ENCODE measurements at regions not wholly inside any gene's neighbourhood (a gene's known extent, or its start where the extent isn't known, plus 50 kb on each side); places are given as distances from the start of the nearest gene placed in this dataset.

DNA sequence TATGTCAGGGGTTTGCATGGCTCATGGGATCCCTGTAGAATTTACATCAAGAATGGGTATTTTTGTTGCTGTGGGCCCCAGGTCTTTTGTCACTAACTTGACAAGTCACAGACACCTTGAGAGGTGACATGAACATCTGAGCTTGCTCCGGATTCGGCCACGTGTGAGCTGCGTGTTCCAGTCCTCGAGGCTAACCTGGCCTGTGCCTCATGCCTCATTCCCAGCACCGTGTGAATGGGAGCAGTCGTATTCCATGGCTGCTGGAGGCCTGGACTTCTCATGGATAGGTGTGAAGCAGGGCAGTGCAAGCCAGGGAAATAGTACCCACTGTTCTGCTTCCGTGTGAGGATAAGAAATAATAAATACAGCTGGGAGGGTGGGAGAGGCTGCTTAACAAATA lies 423.5 kb downstream of the OCA2 start:
- TF ChIP-seq ZNF33B (CRISPR knock-in tag; IDR thresholded peaks at IDR 0.05), result no peak
- no peak for TF ChIP-seq SMC3 (IDR thresholded peaks at IDR 0.05; ENCODE audit: low read length)
- no peak for TF ChIP-seq MIER2 (CRISPR knock-in tag; IDR thresholded peaks at IDR 0.05)
- no peak for TF ChIP-seq CTCF (CRISPR knock-in tag; IDR thresholded peaks at IDR 0.05)

Measured in HepG2 (cell line).